Right hindlimb (tissue), 1 donor: ENCODE measurements at regions not wholly inside any gene's neighbourhood (a gene's known extent, or its start where the extent isn't known, plus 50 kb on each side); places are given as distances from the start of the nearest gene placed in this dataset.

Experiments used
- DNase-seq: peaks from one replicate; pipeline ENCODE4 v3.0.0-alpha.2; 2018

GRCh38 chr4:28354880-28355656 lies 1494.4 kb downstream of the STIM2 start:
- DNase-seq, result no peak

DNA sequence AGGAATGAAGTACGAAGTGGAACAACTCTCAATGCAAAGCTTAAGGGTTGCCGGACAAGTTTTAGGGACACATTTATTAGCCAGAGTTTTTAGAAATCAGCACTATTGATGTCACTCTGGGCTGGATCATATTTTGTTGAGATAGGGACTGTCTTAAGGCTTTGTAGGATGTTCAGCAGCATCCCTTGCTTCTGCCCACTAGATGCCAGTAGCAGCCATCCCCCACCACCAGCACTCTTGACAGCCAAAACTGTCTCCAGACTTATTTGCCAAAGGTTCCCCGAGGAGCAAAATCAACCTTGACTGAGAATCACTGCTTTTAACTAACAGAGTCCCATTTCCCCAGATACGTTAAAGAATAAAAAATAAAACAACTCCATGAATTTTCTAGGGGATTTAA lies 1497.3 kb downstream of the STIM2 start:
- DNase-seq, result peak; percentile 18

DNA sequence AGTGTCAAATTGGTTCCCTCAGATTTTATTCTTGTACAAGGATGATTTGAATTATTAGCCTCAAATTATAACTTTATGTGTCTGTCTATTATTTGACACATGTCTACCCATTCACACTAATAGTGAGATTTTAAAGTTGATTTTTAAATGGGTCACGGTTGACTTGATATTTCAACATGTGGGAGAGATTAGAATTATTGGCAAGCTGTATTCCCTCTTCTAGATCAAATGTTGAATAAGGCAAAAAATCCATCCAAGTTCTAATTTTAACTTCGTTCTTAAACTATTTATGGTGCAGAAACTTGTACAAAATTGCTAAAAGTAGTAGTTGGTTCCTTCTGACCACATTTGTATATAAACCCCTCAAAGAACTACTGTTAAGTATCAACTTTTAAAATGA lies 1498.0 kb downstream of the STIM2 start:
- DNase-seq, result no peak

- DNase-seq, result no peak
Measured at GRCh38 chr4:28360681-28361080, 1500.0 kb downstream of the STIM2 start.

- no peak for DNase-seq
Measured at GRCh38 chr4:28362169-28362568, 1501.5 kb downstream of the STIM2 start.

- no peak for DNase-seq
Measured at GRCh38 chr4:28369499-28369898, 1508.9 kb downstream of the STIM2 start.

DNA sequence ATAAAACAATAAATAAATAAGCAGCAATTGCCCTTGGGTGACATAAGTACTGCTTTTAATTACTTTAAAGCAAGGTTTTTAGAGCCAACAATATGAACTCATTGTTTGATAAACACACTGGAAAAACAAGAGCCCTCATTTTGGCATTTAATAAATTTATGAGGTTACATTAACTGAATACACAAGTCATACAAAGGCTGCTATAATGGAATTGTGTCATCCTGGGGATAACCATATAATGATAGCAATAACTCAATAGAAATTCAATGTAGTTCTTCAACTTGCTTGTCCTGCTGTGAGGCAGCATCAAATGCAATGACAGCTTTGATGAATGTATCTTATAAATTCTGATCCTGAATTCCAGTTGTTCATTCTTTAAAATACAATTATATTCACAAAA lies 1512.5 kb downstream of the STIM2 start:
- no peak for DNase-seq

DNA sequence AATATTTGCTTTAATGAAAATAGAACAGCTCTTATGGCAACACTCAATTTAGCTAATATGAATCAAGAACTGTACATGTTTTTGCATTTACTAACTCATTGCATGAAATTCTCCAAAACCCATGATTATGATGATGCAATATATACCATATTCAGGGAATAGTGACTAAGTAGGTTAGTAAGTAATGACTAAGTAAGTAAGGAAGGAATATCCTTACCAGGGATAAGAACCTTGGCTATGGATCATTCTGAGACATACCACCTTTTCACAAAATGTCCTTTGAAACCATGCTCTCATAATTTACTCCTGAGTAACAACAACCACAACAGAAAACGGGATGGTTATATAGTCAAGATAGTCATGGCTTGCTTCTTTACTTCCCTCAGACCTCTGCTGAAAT lies 1513.0 kb downstream of the STIM2 start:
- DNase-seq, result no peak

GRCh38 chr4:28378109-28378830 lies 1517.6 kb downstream of the STIM2 start:
- DNase-seq, result no peak

DNA sequence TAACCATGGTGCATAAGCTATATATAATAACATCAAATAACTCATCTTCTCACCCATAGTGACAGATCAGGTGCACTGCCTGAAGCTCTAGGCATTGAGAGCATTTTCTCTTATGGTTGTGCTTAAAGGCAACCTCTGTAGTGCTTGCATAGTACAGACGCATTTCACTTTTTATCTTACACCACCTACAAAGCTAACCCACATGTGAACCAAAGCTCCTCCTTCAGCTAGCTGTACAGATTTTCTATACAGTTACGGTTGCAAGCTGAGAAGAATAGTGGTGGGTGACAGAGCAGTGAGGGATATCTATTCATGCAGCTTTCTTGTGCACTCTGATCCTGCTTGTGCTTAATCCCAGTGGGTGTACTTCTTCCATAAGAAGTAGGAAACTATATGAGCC lies 1525.2 kb downstream of the STIM2 start:
- DNase-seq, result no peak

DNA sequence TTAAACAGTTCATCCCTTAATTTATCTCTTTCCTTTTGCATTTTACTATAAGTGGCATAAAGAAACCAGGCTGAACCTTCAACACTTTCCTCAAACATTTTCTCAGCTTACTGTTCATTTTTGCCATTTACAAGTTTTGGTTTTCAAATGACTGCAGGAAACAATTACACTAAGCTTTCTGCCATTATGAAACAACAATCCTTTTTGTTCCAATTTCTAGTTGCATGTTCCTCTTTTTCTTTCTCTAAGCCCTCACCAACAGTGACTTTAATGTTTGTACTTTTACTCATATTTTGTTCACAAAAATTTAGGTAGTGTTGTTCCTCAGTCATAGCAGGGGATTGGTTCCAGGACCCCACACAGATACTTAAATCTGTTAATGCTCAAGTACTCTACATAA lies 1526.1 kb downstream of the STIM2 start:
- DNase-seq, result no peak

DNA sequence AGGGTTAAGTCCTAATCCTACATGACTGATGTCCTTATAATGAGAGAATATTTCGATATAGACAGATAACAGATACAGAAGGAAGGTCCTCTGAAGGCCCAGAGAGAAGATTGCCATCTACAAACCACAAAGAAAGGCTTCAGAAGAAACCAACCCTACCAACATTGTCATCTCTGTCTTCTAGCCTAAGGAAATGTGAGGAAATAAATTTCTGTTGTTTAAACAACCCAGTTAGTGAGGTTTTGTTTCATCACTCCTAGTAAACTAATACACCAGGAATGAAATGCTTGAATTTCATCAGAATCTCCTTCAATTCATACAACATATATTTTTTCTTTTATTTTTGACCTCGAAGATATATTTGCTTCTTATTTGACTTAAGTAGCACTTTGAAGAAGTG lies 1527.8 kb downstream of the STIM2 start:
- DNase-seq, result no peak

DNA sequence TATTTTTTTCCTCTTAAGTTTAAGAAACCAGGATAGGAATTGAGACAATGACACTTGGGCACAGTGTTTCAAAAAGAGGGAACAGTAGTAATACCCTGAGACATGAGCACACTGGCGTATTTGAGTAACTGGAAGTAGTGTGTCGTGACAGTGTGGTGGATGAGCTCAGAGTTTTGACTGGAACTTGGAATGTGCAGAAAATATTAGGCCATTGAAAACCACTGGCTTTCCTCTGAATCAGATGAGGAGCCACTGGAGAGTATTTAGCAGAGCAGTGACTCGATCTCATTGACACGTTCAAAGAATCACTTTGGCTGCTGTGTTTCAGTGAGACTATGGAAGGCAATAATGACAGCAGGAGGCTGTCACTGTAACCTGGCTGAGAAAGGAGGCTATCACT lies 1531.2 kb downstream of the STIM2 start:
- no peak for DNase-seq

DNA sequence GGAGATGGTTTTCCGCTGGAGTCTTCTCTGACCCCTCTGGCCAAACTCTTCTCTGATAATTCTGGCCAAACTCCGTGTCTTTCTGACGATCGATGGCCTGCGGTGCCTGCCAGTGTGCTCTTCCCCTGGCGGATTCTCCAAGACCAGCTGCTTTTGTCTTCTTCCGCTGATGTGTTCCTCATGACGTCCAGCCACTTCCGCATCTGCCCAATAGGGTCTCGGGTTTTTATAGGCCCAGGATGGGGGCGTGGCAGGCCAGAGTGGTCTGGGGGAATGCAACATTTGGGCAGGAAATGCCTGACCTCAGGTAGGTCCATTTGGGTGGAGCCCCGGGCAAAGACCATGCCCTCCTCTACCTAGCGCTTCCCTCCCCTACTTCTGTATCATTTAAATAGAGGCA lies 1542.1 kb downstream of the STIM2 start:
- no peak for DNase-seq

DNA sequence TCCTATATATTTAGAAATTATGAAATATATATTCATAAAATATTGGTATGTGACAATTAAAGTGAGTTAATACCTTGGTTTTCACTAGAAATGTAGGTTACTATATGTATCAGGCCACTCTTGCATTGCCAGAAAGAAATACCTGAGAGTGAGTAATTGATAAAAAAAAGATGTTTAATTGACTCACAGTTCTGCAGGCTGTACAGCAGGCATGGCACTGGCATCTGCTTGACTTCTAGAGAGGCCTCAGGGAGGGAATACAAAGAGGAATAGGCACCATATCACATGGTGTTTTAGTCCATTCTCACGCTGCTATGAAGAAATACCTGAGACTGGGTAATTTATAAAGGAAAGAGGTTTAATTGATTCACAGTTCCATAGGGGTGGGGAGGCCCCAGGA lies 1560.6 kb downstream of the STIM2 start:
- no peak for DNase-seq

- DNase-seq, result no peak
Measured at GRCh38 chr4:28426251-28426650, 1565.6 kb downstream of the STIM2 start.

- no peak for DNase-seq
Measured at GRCh38 chr4:28427306-28428085, 1566.9 kb downstream of the STIM2 start.

GRCh38 chr4:28432348-28433025 lies 1571.8 kb downstream of the STIM2 start:
- no peak for DNase-seq

DNA sequence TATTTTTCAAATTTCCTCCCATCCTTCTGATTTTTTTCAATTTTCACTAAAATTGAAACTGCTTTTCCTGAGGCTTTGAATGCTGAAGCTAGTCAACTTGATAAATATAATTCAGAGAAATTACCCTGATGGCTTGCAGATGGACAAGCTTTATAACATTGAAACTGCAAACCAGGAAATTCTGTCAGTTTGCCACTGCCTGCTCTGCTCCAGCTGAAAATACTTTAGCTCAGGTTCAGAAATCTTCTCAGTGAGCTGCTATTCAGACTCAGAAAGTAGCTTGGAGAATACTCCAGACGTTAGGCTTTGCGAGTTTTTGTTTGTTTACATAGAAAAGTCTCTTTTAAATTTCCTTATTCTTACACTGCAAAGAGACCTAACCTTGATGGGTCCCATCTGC lies 1574.7 kb downstream of the STIM2 start:
- peak; percentile 49 for DNase-seq

- DNase-seq, result no peak
Measured at GRCh38 chr4:28436191-28437080, 1575.8 kb downstream of the STIM2 start.

- no peak for DNase-seq
Measured at GRCh38 chr4:28443371-28443770, 1582.7 kb downstream of the STIM2 start.

- peak; percentile 19 for DNase-seq
Measured at GRCh38 chr4:28443801-28444412, 1583.3 kb downstream of the STIM2 start.
